M059J (cell line): ENCODE measurements at regions not wholly inside any gene's neighbourhood (a gene's known extent, or its start where the extent isn't known, plus 50 kb on each side); places are given as distances from the start of the nearest gene placed in this dataset.

Experiments used
- DNase-seq: peaks from one replicate; pipeline ENCODE4 v3.0.0-alpha.2; 2012; ENCODE audit warnings: low read depth

- no peak for DNase-seq
These were observed 68.5 kb upstream of the ITGA6 start for GRCh38 chr2:172358691-172359556.

- DNase-seq, result no peak
These were observed 66.0 kb upstream of the ITGA6 start for GRCh38 chr2:172361360-172361759.

GRCh38 chr2:172361840-172362239, 65.5 kb upstream of the ITGA6 start:
- DNase-seq, result no peak

GRCh38 chr2:172364261-172364660, 63.1 kb upstream of the ITGA6 start:
- no peak for DNase-seq

- DNase-seq, result no peak
These were observed 60.7 kb upstream of the ITGA6 start for GRCh38 chr2:172366596-172367150.

GRCh38 chr2:172370821-172371455, 56.4 kb upstream of the ITGA6 start:
- no peak for DNase-seq

- no peak for DNase-seq
These were observed 55.0 kb upstream of the ITGA6 start for GRCh38 chr2:172372436-172372835.

- no peak for DNase-seq
These were observed 54.3 kb upstream of the ITGA6 start for GRCh38 chr2:172373076-172373475.

- peak; percentile 34 for DNase-seq
These were observed 53.6 kb upstream of the ITGA6 start for GRCh38 chr2:172373766-172374165.

GRCh38 chr2:172374318-172375240, 52.8 kb upstream of the ITGA6 start:
- DNase-seq, result no peak

- DNase-seq, result no peak
These were observed 52.1 kb upstream of the ITGA6 start for GRCh38 chr2:172375251-172375650.

- DNase-seq, result no peak
These were observed 51.4 kb upstream of the ITGA6 start for GRCh38 chr2:172376016-172376415.

- no peak for DNase-seq
These were observed 50.8 kb upstream of the ITGA6 start for GRCh38 chr2:172376505-172377125.

- no peak for DNase-seq
These were observed 50.0 kb upstream of the ITGA6 start for GRCh38 chr2:172377408-172377807.
